Testis (tissue), 2 donors: ENCODE measurements at regions not wholly inside any gene's neighbourhood (a gene's known extent, or its start where the extent isn't known, plus 50 kb on each side); places are given as distances from the start of the nearest gene placed in this dataset.

Experiments
- POLR2A ChIP-seq: fragments of 450-650 bp; IDR thresholded peaks from one replicate; pipeline ENCODE4 v1.6.1; 2017; ENCODE audit warnings: antibody characterized with exemption, mild to moderate bottlenecking, moderate library complexity
- TF ChIP-seq, protein P1 (sequence below), 3 experiments: fragments of 450-650 bp in 2 of 3; fragments of 200-600 bp in 1 of 3; sonication (generic) in 1 of 3; IDR thresholded peaks; one replicate each; pipeline ENCODE4 v1.5.1; 2016 to 2019; ENCODE audit warnings: antibody characterized with exemption in 3 of 3, mild to moderate bottlenecking in 2 of 3, moderate library complexity in 1 of 3

DNA sequence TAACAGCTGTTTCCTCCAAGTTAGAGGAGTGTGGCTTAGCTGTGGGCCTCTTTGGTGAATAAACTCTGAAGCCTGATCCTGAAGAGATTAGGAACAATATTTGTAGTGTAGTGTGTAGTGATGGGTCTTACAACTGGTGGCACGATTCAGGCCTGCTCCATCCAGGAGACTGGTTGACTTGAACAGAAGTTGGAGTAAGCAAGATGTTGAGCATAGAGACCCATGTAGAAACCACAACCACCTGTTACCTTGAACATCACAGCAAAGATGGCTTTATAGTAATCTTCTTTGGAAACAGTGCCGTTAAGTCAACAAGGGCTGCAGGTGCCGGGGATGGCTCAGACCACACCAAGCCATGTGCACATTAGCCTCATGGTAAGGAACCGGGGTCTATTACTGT is 74.2 kb upstream of the RASGRP1 start:
- TF ChIP-seq POLR2A: no peak
- TF ChIP-seq, protein P1, sequence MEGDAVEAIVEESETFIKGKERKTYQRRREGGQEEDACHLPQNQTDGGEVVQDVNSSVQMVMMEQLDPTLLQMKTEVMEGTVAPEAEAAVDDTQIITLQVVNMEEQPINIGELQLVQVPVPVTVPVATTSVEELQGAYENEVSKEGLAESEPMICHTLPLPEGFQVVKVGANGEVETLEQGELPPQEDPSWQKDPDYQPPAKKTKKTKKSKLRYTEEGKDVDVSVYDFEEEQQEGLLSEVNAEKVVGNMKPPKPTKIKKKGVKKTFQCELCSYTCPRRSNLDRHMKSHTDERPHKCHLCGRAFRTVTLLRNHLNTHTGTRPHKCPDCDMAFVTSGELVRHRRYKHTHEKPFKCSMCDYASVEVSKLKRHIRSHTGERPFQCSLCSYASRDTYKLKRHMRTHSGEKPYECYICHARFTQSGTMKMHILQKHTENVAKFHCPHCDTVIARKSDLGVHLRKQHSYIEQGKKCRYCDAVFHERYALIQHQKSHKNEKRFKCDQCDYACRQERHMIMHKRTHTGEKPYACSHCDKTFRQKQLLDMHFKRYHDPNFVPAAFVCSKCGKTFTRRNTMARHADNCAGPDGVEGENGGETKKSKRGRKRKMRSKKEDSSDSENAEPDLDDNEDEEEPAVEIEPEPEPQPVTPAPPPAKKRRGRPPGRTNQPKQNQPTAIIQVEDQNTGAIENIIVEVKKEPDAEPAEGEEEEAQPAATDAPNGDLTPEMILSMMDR (IDR thresholded peaks at IDR 0.05): no peak
